IPS-15b (cell line): ENCODE measurements at regions not wholly inside any gene's neighbourhood (a gene's known extent, or its start where the extent isn't known, plus 50 kb on each side); places are given as distances from the start of the nearest gene placed in this dataset.

Experiments
- H3K27me3 ChIP-seq: one replicate; pipeline ENCODE4 v1.6.1; 2013; ENCODE audit warnings: low read length; ENCODE audit not compliant: control insufficient read depth, insufficient read depth
- H3K36me3 ChIP-seq: one replicate; pipeline ENCODE4 v1.6.1; 2013; ENCODE audit warnings: low read length; ENCODE audit not compliant: control insufficient read depth, insufficient read depth
- H3K4me1 ChIP-seq: one replicate; pipeline ENCODE4 v1.6.1; 2013; ENCODE audit warnings: mild to moderate bottlenecking, low read length; ENCODE audit not compliant: control insufficient read depth, insufficient read depth
- H3K4me3 ChIP-seq: one replicate; pipeline ENCODE4 v1.5.1; 2013; ENCODE audit warnings: low read depth, low read length
- H3K9ac ChIP-seq: one replicate; pipeline ENCODE4 v1.6.1; 2013; ENCODE audit warnings: low read depth, mild to moderate bottlenecking, low read length
- H3K9me3 ChIP-seq: one replicate; pipeline ENCODE4 v1.6.1; 2013; ENCODE audit warnings: mild to moderate bottlenecking, low read length; ENCODE audit not compliant: control insufficient read depth, insufficient read depth

- H3K4me1 ChIP-seq = no peaks in the 10 kb centered on the region
- H3K4me3 ChIP-seq = no peak overlapping the region
- no peaks in the 10 kb centered on the region for H3K36me3 ChIP-seq
- no peak overlapping the region for H3K9ac ChIP-seq
- no peaks in the 10 kb centered on the region for H3K9me3 ChIP-seq
- no peaks in the 10 kb centered on the region for H3K27me3 ChIP-seq
These were observed 371.9 kb downstream of the CETN3 start for GRCh38 chr5:90037646-90038045.

DNA sequence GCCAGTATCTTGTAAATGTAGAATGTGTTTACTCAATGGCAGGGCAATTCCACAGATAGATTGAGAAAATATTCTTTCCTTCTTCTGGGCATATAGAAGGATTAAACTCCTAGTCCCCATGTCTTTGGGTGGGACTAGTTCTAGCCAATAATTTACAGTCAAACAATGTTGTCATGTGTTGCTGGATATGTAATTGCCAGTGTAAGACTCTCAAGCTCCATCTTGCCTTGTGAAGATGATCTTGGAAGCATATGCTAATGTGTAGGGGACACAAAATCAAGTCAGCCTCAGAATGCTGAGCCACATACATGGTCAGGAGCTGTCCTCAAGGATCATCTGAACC lies 386.9 kb downstream of the CETN3 start:
- Histone ChIP-seq H3K9ac (no peak overlapping the region), H3K4me3 (no peak overlapping the region), H3K4me1 (no peaks in the 10 kb centered on the region), H3K9me3 (no peaks in the 10 kb centered on the region), H3K27me3 (no peaks in the 10 kb centered on the region), H3K36me3 (no peaks in the 10 kb centered on the region)

- Histone ChIP-seq H3K4me1 (no peaks in the 10 kb centered on the region), H3K36me3 (no peaks in the 10 kb centered on the region), H3K27me3 (no peaks in the 10 kb centered on the region), H3K9me3 (no peaks in the 10 kb centered on the region), H3K9ac (no peak overlapping the region), H3K4me3 (no peak overlapping the region)
These were observed 387.4 kb downstream of the CETN3 start for GRCh38 chr5:90022002-90022710.

- Histone ChIP-seq H3K4me1 (no peaks in the 10 kb centered on the region), H3K9ac (no peak overlapping the region), H3K4me3 (no peak overlapping the region), H3K9me3 (no peaks in the 10 kb centered on the region), H3K27me3 (no peaks in the 10 kb centered on the region), H3K36me3 (no peaks in the 10 kb centered on the region)
These were observed 388.7 kb downstream of the CETN3 start for GRCh38 chr5:90020575-90021538.

GRCh38 chr5:90017239-90017638 lies 392.3 kb downstream of the CETN3 start:
- Histone ChIP-seq H3K9me3 (no peaks in the 10 kb centered on the region), H3K4me1 (no peaks in the 10 kb centered on the region)

DNA sequence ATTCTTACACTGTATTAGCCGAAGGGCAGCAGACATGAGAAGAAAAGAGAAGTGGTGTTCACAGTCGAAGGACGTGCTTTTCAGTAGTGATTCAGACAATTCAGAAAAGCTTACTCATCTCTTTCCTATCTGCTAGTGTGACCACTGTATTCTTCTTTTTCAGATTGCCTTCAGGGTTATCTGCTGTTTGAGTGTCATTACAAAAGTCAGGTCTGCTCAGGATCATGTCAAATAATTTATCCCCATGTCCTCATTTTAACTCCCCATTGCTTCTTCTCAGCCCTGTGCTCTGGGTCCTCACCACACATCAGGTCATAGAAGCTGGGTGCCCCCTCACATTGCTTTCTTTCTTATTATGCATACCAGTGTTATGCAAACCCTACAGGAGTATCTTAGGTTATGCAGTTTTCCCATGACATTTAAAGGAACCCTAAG lies 394.0 kb downstream of the CETN3 start:
- H3K9me3 ChIP-seq = no peaks in the 10 kb centered on the region
- H3K9ac ChIP-seq = no peak overlapping the region
- H3K27me3 ChIP-seq = no peaks in the 10 kb centered on the region
- H3K4me1 ChIP-seq = no peaks in the 10 kb centered on the region
- H3K36me3 ChIP-seq = no peaks in the 10 kb centered on the region
- H3K4me3 ChIP-seq = no peak overlapping the region

More at GRCh38 chr5:90017239-90017638, 392.3 kb downstream of the CETN3 start:
- Histone ChIP-seq H3K4me3 (no peak overlapping the region), H3K36me3 (no peaks in the 10 kb centered on the region), H3K27me3 (no peaks in the 10 kb centered on the region), H3K9ac (no peak overlapping the region)

DNA sequence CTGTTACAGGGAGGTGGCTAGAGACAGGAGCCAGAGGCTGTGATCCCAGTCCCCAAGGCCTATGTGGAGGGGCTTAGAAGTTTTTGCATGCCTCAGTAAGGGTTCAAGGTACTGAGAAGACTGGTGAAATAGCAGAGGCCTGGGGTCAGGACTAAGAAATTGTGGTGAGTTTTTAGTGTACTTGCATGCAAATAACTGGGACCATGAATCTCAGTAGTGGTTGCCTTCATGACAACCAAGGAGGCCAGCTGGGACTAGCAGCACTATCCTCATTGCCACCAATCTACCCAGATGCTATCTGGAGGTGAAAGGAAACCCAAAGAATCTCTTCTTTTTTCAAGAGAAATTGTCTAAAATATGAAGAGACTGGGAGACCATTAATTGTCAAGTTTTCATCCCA lies 395.1 kb downstream of the CETN3 start:
- H3K4me1 ChIP-seq = no peaks in the 10 kb centered on the region
- no peak overlapping the region for H3K4me3 ChIP-seq
- H3K36me3 ChIP-seq = no peaks in the 10 kb centered on the region
- no peaks in the 10 kb centered on the region for H3K27me3 ChIP-seq
- H3K9ac ChIP-seq = no peak overlapping the region
- no peaks in the 10 kb centered on the region for H3K9me3 ChIP-seq

DNA sequence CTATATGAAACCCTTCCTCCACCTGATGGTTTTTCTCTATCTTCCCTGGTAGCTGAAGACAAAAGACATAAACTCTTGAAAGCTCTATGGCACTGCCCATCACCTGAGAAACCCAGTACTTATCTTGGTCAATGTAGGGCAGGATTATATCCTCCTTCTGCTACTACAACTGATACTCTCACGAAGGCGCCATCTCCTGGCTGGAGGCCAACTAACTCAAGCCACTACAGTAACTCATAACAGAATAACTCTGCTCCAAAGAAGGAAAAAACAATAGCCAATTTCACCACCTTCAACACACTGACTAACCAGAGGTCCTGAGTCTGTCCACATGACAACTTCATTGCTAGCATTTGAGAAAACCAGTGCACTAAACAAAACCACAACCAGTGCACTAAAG lies 409.2 kb downstream of the CETN3 start:
- Histone ChIP-seq H3K27me3 (peaks cover 6% of the 10 kb centered on the region), H3K36me3 (no peaks in the 10 kb centered on the region), H3K4me3 (no peak overlapping the region), H3K4me1 (peaks cover 3% of the 10 kb centered on the region), H3K9ac (no peak overlapping the region), H3K9me3 (no peaks in the 10 kb centered on the region)

- Histone ChIP-seq H3K4me3 (no peak overlapping the region), H3K9ac (no peak overlapping the region), H3K9me3 (no peaks in the 10 kb centered on the region), H3K27me3 (peaks cover 6% of the 10 kb centered on the region), H3K4me1 (peaks cover 3% of the 10 kb centered on the region), H3K36me3 (no peaks in the 10 kb centered on the region)
These were observed 410.8 kb downstream of the CETN3 start for GRCh38 chr5:89998519-89999305.

GRCh38 chr5:89996890-89997289 lies 412.7 kb downstream of the CETN3 start:
- Histone ChIP-seq H3K9ac (no peak overlapping the region), H3K36me3 (no peaks in the 10 kb centered on the region), H3K4me1 (peaks cover 3% of the 10 kb centered on the region), H3K27me3 (peaks cover 6% of the 10 kb centered on the region), H3K4me3 (no peak overlapping the region), H3K9me3 (no peaks in the 10 kb centered on the region)

GRCh38 chr5:89996335-89996734 lies 413.2 kb downstream of the CETN3 start:
- Histone ChIP-seq H3K27me3 (peaks cover 6% of the 10 kb centered on the region), H3K9me3 (no peaks in the 10 kb centered on the region), H3K9ac (no peak overlapping the region), H3K36me3 (no peaks in the 10 kb centered on the region), H3K4me3 (no peak overlapping the region), H3K4me1 (peaks cover 3% of the 10 kb centered on the region)
